A549 (cell line): ENCODE measurements at regions not wholly inside any gene's neighbourhood (a gene's known extent, or its start where the extent isn't known, plus 50 kb on each side); places are given as distances from the start of the nearest gene placed in this dataset.

Experiments
- CBX2 ChIP-seq: fragments of 200-600 bp; sonication (generic); IDR thresholded peaks from 2 replicates; pipeline ENCODE4 v1.6.1; 2016; ENCODE audit warnings: low read depth, mild to moderate bottlenecking, borderline replicate concordance
- CBX8 ChIP-seq: fragments of 200-600 bp; sonication (generic); IDR thresholded peaks from 2 replicates; pipeline ENCODE4 v1.6.1; 2016
- CHD2 ChIP-seq: fragments of 150-350 bp; IDR thresholded peaks from 2 replicates; pipeline ENCODE4 v1.6.1; 2014; ENCODE audit warnings: low read length; ENCODE audit not compliant: partially characterized antibody
- ESRRA ChIP-seq: fragments of 150-350 bp; IDR thresholded peaks from 2 replicates; pipeline ENCODE4 v1.6.1; 2014; ENCODE audit warnings: mild to moderate bottlenecking, low read length, borderline replicate concordance
- FOSL2 ChIP-seq, 2 experiments: fragments of 450-650 bp in 1 of 2; fragments of >200 bp in 1 of 2; sonication (Bioruptor Twin) in 1 of 2; formaldehyde crosslinking; IDR thresholded peaks; 2 replicates each; pipeline versions ENCODE4 v1.5.0 to v1.6.1; 2016 to 2020; ENCODE audit warnings: mild to moderate bottlenecking in 1 of 2, moderate library complexity in 1 of 2
- GATA3 ChIP-seq: IDR thresholded peaks from 2 replicates; pipeline ENCODE4 v1.6.1; 2012; ENCODE audit warnings: borderline replicate concordance
- MYC ChIP-seq: IDR thresholded peaks from 2 replicates; pipeline ENCODE4 v1.6.1; 2012; ENCODE audit warnings: mild to moderate bottlenecking, inconsistent platforms, low read length, improper control_type of control experiment, borderline replicate concordance
- POLR2A ChIP-seq: IDR thresholded peaks from 2 replicates; pipeline ENCODE4 v1.6.1; 2012; ENCODE audit warnings: mild to moderate bottlenecking, low read length
- TF ChIP-seq, protein P1 (sequence below): fragments of 200-600 bp; sonication (generic); IDR thresholded peaks from 2 replicates; pipeline ENCODE4 v1.6.1; 2016; ENCODE audit warnings: antibody characterized with exemption, mild to moderate bottlenecking, moderate library complexity
- TF ChIP-seq, protein P2 (sequence below): fragments of 450-650 bp; IDR thresholded peaks from 2 replicates; pipeline ENCODE4 v1.6.1; 2014; ENCODE audit warnings: antibody characterized with exemption
- TF ChIP-seq, protein P3 (sequence below): fragments of >200 bp; sonication (Bioruptor Twin); formaldehyde crosslinking; IDR thresholded peaks from 3 replicates; pipeline ENCODE4 v1.5.1; 2016
- TF ChIP-seq, protein P4 (sequence below): fragments of 250-450 bp; sonication (Bioruptor Pico); IDR thresholded peaks from 2 replicates; pipeline ENCODE4 v1.5.0; 2021; ENCODE audit warnings: mild to moderate bottlenecking, moderate library complexity, borderline replicate concordance
- TF ChIP-seq, protein P5 (sequence below): IDR thresholded peaks from 2 replicates; pipeline ENCODE4 v1.6.1; 2012

DNA sequence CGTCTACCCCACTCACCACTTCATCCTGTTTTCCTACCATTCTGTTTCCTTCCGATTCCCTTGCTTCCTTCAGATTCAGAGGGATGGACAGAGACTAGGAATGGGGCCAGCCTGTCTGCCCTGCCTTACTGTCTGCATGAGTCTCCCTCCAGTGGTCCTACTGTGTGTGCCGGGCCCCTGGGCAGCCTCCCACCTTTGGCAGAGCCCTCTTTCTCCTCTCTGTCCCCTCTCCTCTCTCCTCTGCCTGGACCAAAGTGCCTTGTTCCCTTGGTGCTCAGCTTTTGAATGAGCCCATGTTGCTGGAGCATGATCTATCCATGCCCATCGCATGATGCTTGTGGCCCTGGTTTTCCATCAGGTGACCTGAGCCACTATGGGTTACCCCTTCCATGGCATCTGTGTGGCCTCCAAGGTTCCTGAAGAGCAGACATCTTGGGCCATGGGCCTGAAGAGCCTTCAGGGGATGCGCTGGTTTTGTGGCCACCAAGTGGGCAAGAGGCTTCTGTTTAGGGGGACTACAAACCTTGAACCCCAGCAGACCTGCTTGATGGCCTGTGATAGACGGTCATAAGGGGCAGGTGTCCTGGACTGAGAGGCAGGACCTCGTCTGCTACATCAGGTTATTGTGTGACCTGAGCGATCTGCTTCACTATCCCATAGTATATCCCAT, 54.2 kb upstream of the BCL11B start:
- TF ChIP-seq POLR2A (no peak), CBX8 (no peak), MYC (no peak), CBX2 (no peak), GATA3 (no peak), FOSL2 (IDR thresholded peaks at IDR 0.05) (no peak), FOSL2 (CRISPR knock-in tag; IDR thresholded peaks at IDR 0.05) (no peak), ESRRA (no peak), CHD2 (no peak)
- TF ChIP-seq, protein P1, sequence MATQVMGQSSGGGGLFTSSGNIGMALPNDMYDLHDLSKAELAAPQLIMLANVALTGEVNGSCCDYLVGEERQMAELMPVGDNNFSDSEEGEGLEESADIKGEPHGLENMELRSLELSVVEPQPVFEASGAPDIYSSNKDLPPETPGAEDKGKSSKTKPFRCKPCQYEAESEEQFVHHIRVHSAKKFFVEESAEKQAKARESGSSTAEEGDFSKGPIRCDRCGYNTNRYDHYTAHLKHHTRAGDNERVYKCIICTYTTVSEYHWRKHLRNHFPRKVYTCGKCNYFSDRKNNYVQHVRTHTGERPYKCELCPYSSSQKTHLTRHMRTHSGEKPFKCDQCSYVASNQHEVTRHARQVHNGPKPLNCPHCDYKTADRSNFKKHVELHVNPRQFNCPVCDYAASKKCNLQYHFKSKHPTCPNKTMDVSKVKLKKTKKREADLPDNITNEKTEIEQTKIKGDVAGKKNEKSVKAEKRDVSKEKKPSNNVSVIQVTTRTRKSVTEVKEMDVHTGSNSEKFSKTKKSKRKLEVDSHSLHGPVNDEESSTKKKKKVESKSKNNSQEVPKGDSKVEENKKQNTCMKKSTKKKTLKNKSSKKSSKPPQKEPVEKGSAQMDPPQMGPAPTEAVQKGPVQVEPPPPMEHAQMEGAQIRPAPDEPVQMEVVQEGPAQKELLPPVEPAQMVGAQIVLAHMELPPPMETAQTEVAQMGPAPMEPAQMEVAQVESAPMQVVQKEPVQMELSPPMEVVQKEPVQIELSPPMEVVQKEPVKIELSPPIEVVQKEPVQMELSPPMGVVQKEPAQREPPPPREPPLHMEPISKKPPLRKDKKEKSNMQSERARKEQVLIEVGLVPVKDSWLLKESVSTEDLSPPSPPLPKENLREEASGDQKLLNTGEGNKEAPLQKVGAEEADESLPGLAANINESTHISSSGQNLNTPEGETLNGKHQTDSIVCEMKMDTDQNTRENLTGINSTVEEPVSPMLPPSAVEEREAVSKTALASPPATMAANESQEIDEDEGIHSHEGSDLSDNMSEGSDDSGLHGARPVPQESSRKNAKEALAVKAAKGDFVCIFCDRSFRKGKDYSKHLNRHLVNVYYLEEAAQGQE = no peak
- TF ChIP-seq, protein P2, sequence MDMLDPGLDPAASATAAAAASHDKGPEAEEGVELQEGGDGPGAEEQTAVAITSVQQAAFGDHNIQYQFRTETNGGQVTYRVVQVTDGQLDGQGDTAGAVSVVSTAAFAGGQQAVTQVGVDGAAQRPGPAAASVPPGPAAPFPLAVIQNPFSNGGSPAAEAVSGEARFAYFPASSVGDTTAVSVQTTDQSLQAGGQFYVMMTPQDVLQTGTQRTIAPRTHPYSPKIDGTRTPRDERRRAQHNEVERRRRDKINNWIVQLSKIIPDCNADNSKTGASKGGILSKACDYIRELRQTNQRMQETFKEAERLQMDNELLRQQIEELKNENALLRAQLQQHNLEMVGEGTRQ = no peak
- TF ChIP-seq, protein P3, sequence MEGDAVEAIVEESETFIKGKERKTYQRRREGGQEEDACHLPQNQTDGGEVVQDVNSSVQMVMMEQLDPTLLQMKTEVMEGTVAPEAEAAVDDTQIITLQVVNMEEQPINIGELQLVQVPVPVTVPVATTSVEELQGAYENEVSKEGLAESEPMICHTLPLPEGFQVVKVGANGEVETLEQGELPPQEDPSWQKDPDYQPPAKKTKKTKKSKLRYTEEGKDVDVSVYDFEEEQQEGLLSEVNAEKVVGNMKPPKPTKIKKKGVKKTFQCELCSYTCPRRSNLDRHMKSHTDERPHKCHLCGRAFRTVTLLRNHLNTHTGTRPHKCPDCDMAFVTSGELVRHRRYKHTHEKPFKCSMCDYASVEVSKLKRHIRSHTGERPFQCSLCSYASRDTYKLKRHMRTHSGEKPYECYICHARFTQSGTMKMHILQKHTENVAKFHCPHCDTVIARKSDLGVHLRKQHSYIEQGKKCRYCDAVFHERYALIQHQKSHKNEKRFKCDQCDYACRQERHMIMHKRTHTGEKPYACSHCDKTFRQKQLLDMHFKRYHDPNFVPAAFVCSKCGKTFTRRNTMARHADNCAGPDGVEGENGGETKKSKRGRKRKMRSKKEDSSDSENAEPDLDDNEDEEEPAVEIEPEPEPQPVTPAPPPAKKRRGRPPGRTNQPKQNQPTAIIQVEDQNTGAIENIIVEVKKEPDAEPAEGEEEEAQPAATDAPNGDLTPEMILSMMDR = no peak
- TF ChIP-seq, protein P4, sequence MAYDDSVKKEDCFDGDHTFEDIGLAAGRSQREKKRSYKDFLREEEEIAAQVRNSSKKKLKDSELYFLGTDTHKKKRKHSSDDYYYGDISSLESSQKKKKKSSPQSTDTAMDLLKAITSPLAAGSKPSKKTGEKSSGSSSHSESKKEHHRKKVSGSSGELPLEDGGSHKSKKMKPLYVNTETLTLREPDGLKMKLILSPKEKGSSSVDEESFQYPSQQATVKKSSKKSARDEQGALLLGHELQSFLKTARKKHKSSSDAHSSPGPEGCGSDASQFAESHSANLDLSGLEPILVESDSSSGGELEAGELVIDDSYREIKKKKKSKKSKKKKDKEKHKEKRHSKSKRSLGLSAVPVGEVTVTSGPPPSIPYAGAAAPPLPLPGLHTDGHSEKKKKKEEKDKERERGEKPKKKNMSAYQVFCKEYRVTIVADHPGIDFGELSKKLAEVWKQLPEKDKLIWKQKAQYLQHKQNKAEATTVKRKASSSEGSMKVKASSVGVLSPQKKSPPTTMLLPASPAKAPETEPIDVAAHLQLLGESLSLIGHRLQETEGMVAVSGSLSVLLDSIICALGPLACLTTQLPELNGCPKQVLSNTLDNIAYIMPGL (CRISPR knock-in tag) = no peak
- TF ChIP-seq, protein P5, sequence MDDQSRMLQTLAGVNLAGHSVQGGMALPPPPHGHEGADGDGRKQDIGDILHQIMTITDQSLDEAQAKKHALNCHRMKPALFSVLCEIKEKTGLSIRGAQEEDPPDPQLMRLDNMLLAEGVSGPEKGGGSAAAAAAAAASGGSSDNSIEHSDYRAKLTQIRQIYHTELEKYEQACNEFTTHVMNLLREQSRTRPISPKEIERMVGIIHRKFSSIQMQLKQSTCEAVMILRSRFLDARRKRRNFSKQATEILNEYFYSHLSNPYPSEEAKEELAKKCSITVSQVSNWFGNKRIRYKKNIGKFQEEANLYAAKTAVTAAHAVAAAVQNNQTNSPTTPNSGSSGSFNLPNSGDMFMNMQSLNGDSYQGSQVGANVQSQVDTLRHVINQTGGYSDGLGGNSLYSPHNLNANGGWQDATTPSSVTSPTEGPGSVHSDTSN = no peak
